IMR-90 (cell line): ENCODE measurements at regions not wholly inside any gene's neighbourhood (a gene's known extent, or its start where the extent isn't known, plus 50 kb on each side); places are given as distances from the start of the nearest gene placed in this dataset.

Source experiments
- CEBPB ChIP-seq: IDR thresholded peaks from 2 replicates; pipeline ENCODE4 v1.6.1; 2012; ENCODE audit warnings: low read depth, low read length, improper control_type of control experiment
- CTCF ChIP-seq: conservative IDR thresholded peaks from 2 replicates; pipeline ENCODE4 v1.5.1; 2012; ENCODE audit warnings: mild to moderate bottlenecking, low read depth, low read length, improper control_type of control experiment
- POLR2A ChIP-seq: IDR thresholded peaks from 2 replicates; pipeline ENCODE4 v1.6.1; 2012; ENCODE audit warnings: mild to moderate bottlenecking, low read depth, low read length
- USF2 ChIP-seq: fragments of 150-350 bp; IDR thresholded peaks from 2 replicates; pipeline ENCODE4 v1.6.1; 2017; ENCODE audit warnings: mild to moderate bottlenecking, antibody characterized with exemption, low read length, low read depth

GRCh38 chr15:62592920-62593319 is 427.8 kb upstream of the C2CD4B start:
- no peak for TF ChIP-seq CTCF
- no peak for TF ChIP-seq POLR2A
- no peak for TF ChIP-seq USF2
- no peak for TF ChIP-seq CEBPB
